Esophagus muscularis mucosa (tissue), 4 donors: ENCODE measurements at regions not wholly inside any gene's neighbourhood (a gene's known extent, or its start where the extent isn't known, plus 50 kb on each side); places are given as distances from the start of the nearest gene placed in this dataset.

Experiments used
- DNase-seq: peaks from one replicate; pipeline ENCODE4 v3.0.0-alpha.2; 2017; ENCODE audit errors: extremely low spot score
- H3K27ac ChIP-seq, 4 donors: fragments of 200-600 bp; sonication (generic); replicated peaks in 1 of 4; 1 replicate in 3 of 4; 2 replicates in 1 of 4; pipeline ENCODE4 v1.5.1; 2016 to 2019; ENCODE audit warnings: mild to moderate bottlenecking in 1 of 4
- H3K27me3 ChIP-seq, 4 donors: fragments of 200-600 bp; sonication (generic); one replicate each; pipeline versions ENCODE4 v1.5.1 to v1.6.0; 2016 to 2019
- H3K36me3 ChIP-seq, 4 donors: fragments of 200-600 bp; sonication (generic); one replicate each; pipeline ENCODE4 v1.5.1; 2016 to 2019
- H3K4me1 ChIP-seq, 4 donors: fragments of 200-600 bp; sonication (generic); one replicate each; pipeline ENCODE4 v1.5.1; 2016 to 2019
- H3K4me3 ChIP-seq, 4 donors: fragments of 200-600 bp; sonication (generic); 1 replicate in 2 of 4; 2 replicates in 2 of 4; pipeline ENCODE4 v1.5.1; 2016 to 2019; ENCODE audit warnings: mild to moderate bottlenecking in 4 of 4, moderate library complexity in 1 of 4
- H3K9me3 ChIP-seq, 4 donors: fragments of 200-600 bp; sonication (generic); 1 replicate in 3 of 4; 2 replicates in 1 of 4; pipeline ENCODE4 v1.5.1; 2016 to 2019
- EP300 ChIP-seq: sonication (generic); formaldehyde crosslinking; IDR thresholded peaks from one replicate; pipeline ENCODE4 v1.6.1; 2017; ENCODE audit warnings: antibody characterized with exemption
- POLR2A ChIP-seq: fragments of 450-650 bp; IDR thresholded peaks from one replicate; pipeline ENCODE4 v1.6.1; 2017; ENCODE audit warnings: antibody characterized with exemption, moderate library complexity, mild to moderate bottlenecking, low read depth
- POLR2AphosphoS5 ChIP-seq, 2 donors: sonication (generic); formaldehyde crosslinking; IDR thresholded peaks; one replicate each; pipeline ENCODE4 v1.6.1; 2017; ENCODE audit warnings: antibody characterized with exemption in 2 of 2
- WGBS: methylation state at CpG from one replicate; pipeline ENCODE4 v1.1.5; 2018; 5-methylcytosine and 5-hydroxymethylcytosine counted together
- intact Hi-C: fragments of 100-400 bp; cut with DNase I; formaldehyde crosslinking; loops from one replicate; pipeline ENCODE4 v1.15.1; 2023
- TF ChIP-seq, protein P1 (sequence below), 3 experiments: fragments of 200-600 bp in 2 of 3; fragments of 450-650 bp in 1 of 3; sonication (generic) in 2 of 3; IDR thresholded peaks; one replicate each; pipeline ENCODE4 v1.5.1; 2017 to 2019; ENCODE audit warnings: antibody characterized with exemption in 3 of 3, mild to moderate bottlenecking in 2 of 3, moderate library complexity in 1 of 3

DNA sequence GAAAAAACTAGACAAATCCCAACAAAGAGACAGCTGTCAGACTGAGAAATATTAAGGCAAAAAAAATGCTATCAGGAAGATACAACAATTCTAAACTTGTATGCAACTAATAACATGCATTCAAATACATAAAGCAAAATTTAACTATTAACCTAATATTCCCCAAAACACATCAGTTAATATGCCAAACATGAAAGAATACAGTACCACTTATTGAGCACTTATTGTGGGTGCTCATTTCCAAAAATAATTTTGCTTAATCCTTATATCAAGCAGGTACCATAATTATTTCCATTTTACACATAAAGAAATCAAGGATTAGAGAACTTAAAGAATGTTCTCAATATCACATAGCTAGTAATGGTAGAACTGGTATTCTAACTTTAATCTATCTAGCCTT, 67.7 kb upstream of the HMGXB4 start:
- Histone ChIP-seq H3K27ac (no peak overlapping the region), H3K4me3 (no peak overlapping the region), H3K4me1 (no peaks in the 10 kb centered on the region), H3K36me3 (no peaks in the 10 kb centered on the region), H3K27me3 (peaks cover 0 to 11% (median 0%) of the 10 kb centered on the region in 4 donors), H3K9me3 (peaks cover 0 to 32% (median 27%) of the 10 kb centered on the region in 4 donors)
- no peak for DNase-seq
- intact Hi-C loops, result no loop called here
- TF ChIP-seq POLR2A (no peak), EP300 (no peak), POLR2AphosphoS5 (IDR thresholded peaks at IDR 0.05) (no peak)
- TF ChIP-seq, protein P1, sequence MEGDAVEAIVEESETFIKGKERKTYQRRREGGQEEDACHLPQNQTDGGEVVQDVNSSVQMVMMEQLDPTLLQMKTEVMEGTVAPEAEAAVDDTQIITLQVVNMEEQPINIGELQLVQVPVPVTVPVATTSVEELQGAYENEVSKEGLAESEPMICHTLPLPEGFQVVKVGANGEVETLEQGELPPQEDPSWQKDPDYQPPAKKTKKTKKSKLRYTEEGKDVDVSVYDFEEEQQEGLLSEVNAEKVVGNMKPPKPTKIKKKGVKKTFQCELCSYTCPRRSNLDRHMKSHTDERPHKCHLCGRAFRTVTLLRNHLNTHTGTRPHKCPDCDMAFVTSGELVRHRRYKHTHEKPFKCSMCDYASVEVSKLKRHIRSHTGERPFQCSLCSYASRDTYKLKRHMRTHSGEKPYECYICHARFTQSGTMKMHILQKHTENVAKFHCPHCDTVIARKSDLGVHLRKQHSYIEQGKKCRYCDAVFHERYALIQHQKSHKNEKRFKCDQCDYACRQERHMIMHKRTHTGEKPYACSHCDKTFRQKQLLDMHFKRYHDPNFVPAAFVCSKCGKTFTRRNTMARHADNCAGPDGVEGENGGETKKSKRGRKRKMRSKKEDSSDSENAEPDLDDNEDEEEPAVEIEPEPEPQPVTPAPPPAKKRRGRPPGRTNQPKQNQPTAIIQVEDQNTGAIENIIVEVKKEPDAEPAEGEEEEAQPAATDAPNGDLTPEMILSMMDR (IDR thresholded peaks at IDR 0.05), result no peak

DNA sequence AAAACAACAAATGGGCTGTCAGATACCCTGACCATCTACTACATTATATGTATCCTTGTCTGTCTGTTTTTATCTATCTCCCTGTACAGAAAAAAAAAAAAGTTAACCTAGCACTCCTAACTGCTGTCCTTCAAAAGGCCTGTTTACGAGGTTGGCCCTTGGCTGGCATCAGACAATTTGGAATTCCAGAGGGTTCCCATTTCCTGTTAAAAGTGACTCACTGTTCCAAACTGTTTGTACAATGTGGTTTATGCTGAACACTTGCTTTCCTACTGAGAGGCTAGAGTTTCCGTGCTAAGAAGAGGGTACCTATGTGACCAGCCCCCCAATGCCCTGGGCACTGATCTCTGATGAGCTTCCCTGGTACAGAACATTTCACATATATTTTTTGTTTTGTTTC, 65.9 kb upstream of the HMGXB4 start:
- Histone ChIP-seq H3K36me3 (no peaks in the 10 kb centered on the region), H3K4me3 (no peak overlapping the region), H3K27ac (no peak overlapping the region), H3K27me3 (peaks cover 0 to 22% (median 0%) of the 10 kb centered on the region in 4 donors), H3K4me1 (no peaks in the 10 kb centered on the region), H3K9me3 (peaks cover 0 to 32% (median 27%) of the 10 kb centered on the region in 4 donors)
- WGBS, result 50% methylated on average over 2 of the region's 2 CpGs
- DNase-seq, result peak; percentile 47
- intact Hi-C loops, result no loop called here
- TF ChIP-seq POLR2A (no peak), POLR2AphosphoS5 (IDR thresholded peaks at IDR 0.05) (no peak), EP300 (no peak)
- TF ChIP-seq, protein P1 (IDR thresholded peaks at IDR 0.05), result no peak

DNA sequence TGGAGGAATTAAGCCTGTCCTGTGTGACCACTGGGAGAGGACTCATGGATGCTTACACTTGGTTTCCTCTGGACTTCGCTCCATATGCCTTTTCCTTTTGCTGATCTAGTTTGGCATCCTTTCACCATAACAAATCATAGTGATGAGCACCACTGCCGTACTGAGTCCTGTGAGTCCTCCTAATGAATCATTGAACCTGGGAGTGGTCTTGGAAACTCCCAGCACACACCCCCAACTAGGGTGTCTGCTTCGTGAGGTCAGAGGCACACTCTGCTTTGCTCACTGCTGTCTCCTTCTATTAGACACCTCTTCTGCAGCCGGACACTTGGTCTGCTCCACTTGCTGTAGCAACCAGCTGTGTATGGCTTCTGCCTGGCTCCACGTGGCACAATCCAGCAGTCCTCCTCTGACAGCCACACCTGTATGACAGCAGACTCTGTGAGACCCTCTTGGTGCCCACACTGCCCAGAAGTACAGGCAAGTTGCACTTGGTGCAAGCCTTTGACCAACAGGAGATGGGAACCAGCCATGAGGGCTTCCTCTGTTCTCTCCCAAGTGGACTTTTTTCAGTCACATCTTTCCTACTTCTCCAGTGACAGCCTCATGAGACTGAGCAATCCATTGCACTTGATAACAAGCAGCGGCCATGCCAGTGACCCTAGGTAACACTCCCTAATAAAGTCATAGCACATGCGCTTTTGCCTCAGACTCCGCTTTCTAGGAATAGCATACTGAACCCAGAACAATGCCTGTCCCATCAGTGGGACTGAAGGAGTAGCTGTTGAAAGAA, 65.0 kb upstream of the HMGXB4 start:
- H3K4me3 ChIP-seq, result no peak overlapping the region
- H3K4me1 ChIP-seq, result no peaks in the 10 kb centered on the region
- peak; percentile 70 for DNase-seq
- no peaks in the 10 kb centered on the region for H3K36me3 ChIP-seq
- peaks cover 0 to 24% (median 23%) of the 10 kb centered on the region in 4 donors for H3K9me3 ChIP-seq
- no peak overlapping the region for H3K27ac ChIP-seq
- WGBS, result 75% methylated on average over 8 of the region's 8 CpGs
- intact Hi-C loops, result no loop called here
- TF ChIP-seq, protein P1 (IDR thresholded peaks at IDR 0.05), result no peak
- TF ChIP-seq POLR2AphosphoS5 (IDR thresholded peaks at IDR 0.05), result no peak
- no peak for TF ChIP-seq POLR2A
- no peak for TF ChIP-seq EP300
- peaks cover 0 to 31% (median 0%) of the 10 kb centered on the region in 4 donors for H3K27me3 ChIP-seq

DNA sequence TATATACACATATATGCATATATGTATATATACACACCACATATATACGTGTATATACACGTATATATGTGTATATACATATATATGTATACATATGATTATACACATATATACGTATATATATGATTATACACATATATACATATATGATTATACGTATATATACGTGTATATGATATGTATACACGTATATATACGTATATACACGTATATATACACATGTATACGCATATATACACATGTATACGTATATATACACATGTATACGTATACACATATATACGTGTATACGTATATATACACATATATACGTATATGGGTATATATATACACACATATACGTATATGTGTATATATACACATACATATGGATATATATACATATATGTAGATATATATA, 62.1 kb upstream of the HMGXB4 start:
- Histone ChIP-seq H3K9me3 (peaks cover 0 to 8% (median 5%) of the 10 kb centered on the region in 4 donors), H3K4me3 (no peak overlapping the region), H3K27me3 (peaks cover 0 to 40% (median 4%) of the 10 kb centered on the region in 4 donors), H3K4me1 (no peaks in the 10 kb centered on the region), H3K27ac (no peak overlapping the region), H3K36me3 (no peaks in the 10 kb centered on the region)
- TF ChIP-seq, protein P1 (IDR thresholded peaks at IDR 0.05), result no peak
- TF ChIP-seq POLR2A, result no peak
- no peak for TF ChIP-seq EP300
- no peak for TF ChIP-seq POLR2AphosphoS5 (IDR thresholded peaks at IDR 0.05)
- WGBS, result 80% methylated on average over 15 of the region's 15 CpGs
- DNase-seq, result no peak
- intact Hi-C loops, result no loop called here

DNA sequence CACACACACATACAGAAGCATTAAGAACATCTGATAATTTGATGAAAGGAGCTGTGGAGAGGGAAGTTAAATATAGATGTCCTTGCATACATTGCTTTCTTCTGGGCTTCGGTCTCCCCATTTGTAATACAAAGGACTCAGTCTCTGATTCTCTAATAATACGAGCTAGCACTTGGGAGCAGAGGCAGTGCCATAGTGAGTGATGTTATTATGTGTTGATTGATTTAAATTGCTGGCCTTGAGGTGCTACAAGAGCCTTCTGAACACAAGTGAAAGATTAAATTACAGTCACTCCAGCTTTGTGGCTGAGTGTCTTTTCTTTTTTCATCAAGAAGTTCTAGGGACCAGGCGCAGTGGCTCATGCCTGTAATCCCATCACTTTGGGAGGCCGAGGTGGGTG, 61.5 kb upstream of the HMGXB4 start:
- TF ChIP-seq POLR2AphosphoS5 (IDR thresholded peaks at IDR 0.05), result no peak
- no peak for TF ChIP-seq EP300
- TF ChIP-seq, protein P1 (IDR thresholded peaks at IDR 0.05), result no peak
- no peaks in the 10 kb centered on the region for H3K36me3 ChIP-seq
- no peak overlapping the region for H3K4me3 ChIP-seq
- 87% methylated on average over 4 of the region's 4 CpGs for WGBS
- H3K27ac ChIP-seq, result no peak overlapping the region
- H3K27me3 ChIP-seq, result peaks cover 0 to 40% (median 4%) of the 10 kb centered on the region in 4 donors
- DNase-seq, result no peak
- peaks cover 0 to 2% (median 0%) of the 10 kb centered on the region in 4 donors for H3K9me3 ChIP-seq
- intact Hi-C loops, result no loop called here
- no peaks in the 10 kb centered on the region for H3K4me1 ChIP-seq
